ENCODE measurements at regions not wholly inside any gene's neighbourhood (a gene's known extent, or its start where the extent isn't known, plus 50 kb on each side); places are given as distances from the start of the nearest gene placed in this dataset.

DNA sequence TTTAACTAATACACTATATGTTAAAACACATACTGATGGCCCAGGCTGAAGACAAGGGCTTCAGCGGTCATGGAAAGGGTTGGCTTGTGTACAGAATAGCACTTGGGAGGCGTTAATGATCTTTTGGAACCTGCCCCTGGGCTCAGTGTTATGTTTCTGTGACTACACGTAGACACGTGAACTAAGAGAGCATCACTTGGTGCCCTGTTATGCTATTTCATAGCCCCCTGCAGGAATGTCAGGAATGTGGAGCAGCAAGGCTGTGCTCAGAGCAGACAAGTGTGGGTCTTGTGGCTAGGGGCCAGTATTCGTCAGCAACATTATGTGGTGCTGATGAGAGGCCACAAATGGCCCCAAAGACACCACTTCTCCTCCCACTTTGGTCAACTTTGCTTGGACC is 132.4 kb downstream of the MAP3K21 start:
- intact Hi-C loops (cut with DNase I): no loop called here

DNA sequence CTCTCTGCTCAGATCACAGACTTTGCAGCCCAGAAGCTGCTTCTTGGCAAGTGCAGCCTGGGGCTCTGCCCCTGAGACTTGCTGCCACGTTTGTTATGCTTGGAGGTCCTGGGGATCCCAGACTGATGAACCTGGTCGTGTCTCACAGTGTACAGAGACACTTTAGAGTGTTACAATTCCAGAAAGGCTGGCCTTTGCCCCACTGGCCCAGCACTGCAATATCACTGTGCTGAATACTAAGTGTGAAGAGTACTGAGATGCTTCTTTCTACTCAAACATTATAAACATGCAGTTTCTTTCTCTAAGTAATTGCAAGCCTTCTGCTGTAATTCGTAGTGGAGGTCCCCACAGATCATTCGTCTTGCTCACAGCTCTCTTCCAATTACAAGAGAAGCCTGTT is 133.2 kb downstream of the MAP3K21 start:
- H3K27me3 ChIP-seq: no peaks in the 10 kb centered on the region
- ATAC-seq (peak; percentile 22 to 71 (median 40)), DNase-seq (no peak)
- peaks cover 0 to 18% (median 0%) of the 10 kb centered on the region in 4 donors for H3K4me1 ChIP-seq
- 48% methylated on average over 4 of the region's 4 CpGs for WGBS (ENCODE audit: insufficient coverage, low coverage, low lambda C conversion rate, missing lambda C conversion rate)
- H3K36me3 ChIP-seq: no peaks in the 10 kb centered on the region
- H3K4me3 ChIP-seq: no peak overlapping the region
- TF ChIP-seq, protein P1, sequence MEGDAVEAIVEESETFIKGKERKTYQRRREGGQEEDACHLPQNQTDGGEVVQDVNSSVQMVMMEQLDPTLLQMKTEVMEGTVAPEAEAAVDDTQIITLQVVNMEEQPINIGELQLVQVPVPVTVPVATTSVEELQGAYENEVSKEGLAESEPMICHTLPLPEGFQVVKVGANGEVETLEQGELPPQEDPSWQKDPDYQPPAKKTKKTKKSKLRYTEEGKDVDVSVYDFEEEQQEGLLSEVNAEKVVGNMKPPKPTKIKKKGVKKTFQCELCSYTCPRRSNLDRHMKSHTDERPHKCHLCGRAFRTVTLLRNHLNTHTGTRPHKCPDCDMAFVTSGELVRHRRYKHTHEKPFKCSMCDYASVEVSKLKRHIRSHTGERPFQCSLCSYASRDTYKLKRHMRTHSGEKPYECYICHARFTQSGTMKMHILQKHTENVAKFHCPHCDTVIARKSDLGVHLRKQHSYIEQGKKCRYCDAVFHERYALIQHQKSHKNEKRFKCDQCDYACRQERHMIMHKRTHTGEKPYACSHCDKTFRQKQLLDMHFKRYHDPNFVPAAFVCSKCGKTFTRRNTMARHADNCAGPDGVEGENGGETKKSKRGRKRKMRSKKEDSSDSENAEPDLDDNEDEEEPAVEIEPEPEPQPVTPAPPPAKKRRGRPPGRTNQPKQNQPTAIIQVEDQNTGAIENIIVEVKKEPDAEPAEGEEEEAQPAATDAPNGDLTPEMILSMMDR (IDR thresholded peaks at IDR 0.05): no peak
- TF ChIP-seq POLR2A (IDR thresholded peaks at IDR 0.05): no peak
- H3K27ac ChIP-seq: no peak overlapping the region
- no peaks in the 10 kb centered on the region for H3K9me3 ChIP-seq
- intact Hi-C loops (cut with DNase I): no loop called here

More for the DNA sequence above, 132.4 kb downstream of the MAP3K21 start:
- no peak overlapping the region for H3K4me3 ChIP-seq
- H3K27me3 ChIP-seq: no peaks in the 10 kb centered on the region
- ATAC-seq (no peak), DNase-seq (no peak)
- peaks cover 0 to 18% (median 0%) of the 10 kb centered on the region in 4 donors for H3K4me1 ChIP-seq
- no peak overlapping the region for H3K27ac ChIP-seq
- WGBS (ENCODE audit: insufficient coverage, low coverage, low lambda C conversion rate, missing lambda C conversion rate): 41% methylated on average over 3 of the region's 5 CpGs
- H3K9me3 ChIP-seq: no peaks in the 10 kb centered on the region
- no peak for TF ChIP-seq POLR2A (IDR thresholded peaks at IDR 0.05)
- TF ChIP-seq, protein P1 (IDR thresholded peaks at IDR 0.05): no peak
- H3K36me3 ChIP-seq: no peaks in the 10 kb centered on the region

DNA sequence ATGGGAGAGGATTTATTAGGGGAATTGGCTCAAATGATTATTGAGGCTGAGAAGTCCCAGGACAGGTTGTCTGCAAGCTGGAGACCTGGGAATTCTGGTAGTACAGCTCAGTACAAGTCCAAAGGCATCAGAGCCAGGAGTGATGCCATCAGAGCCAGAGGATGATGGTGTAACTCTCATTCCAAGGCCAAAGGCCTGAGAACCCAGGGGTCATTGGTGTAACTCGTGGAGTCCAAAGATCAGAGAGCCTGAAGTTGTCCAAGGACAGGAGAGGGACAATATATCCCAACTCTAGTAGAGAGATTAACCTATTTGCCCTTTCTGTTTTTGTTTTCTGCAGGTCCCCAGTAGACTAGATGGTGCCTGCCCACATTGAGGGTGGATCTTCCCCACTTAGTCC is 134.3 kb downstream of the MAP3K21 start:
- no peaks in the 10 kb centered on the region for H3K36me3 ChIP-seq
- WGBS (ENCODE audit: insufficient coverage, low coverage, low lambda C conversion rate, missing lambda C conversion rate): 44% methylated on average over 1 of the region's 1 CpG
- ATAC-seq (peak; percentile 90 to 98 (median 96)), DNase-seq (peak in 2 of 3 donors; percentile 34 to 71)
- no peaks in the 10 kb centered on the region for H3K27me3 ChIP-seq
- TF ChIP-seq, protein P1 (IDR thresholded peaks at IDR 0.05): no peak
- no peak for TF ChIP-seq POLR2A (IDR thresholded peaks at IDR 0.05)
- no peaks in the 10 kb centered on the region for H3K9me3 ChIP-seq
- peaks cover 0 to 18% (median 0%) of the 10 kb centered on the region in 4 donors for H3K4me1 ChIP-seq
- intact Hi-C loops (cut with DNase I): no loop called here
- H3K27ac ChIP-seq: peak overlapping the region in 1 of 3 donors; percentile 29
- H3K4me3 ChIP-seq: no peak overlapping the region

DNA sequence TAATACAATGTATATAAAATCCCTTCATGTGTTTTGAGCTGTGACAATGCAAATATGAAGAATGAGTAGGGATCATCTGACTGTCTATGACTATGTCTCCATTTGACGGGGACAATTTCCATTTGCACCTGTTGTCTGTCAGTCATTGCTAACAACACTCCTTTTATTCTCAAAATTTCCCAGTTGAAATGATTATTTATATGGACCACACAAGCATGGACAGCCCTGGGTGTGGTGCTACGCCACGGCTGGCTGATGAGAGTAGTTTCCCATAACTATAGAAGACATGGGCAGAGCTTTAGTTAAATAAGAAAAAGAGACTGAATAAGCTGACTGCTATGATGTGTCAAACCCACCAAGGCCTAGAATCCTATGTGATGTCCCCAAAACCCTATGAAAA is 135.8 kb downstream of the MAP3K21 start:
- 91% methylated on average over 3 of the region's 3 CpGs for WGBS (ENCODE audit: insufficient coverage, low coverage, low lambda C conversion rate, missing lambda C conversion rate)
- ATAC-seq: no peak

More for the DNA sequence above, 135.8 kb downstream of the MAP3K21 start:
- Histone ChIP-seq H3K27ac (no peak overlapping the region), H3K36me3 (no peaks in the 10 kb centered on the region), H3K4me3 (no peak overlapping the region), H3K4me1 (peaks cover 0 to 18% (median 0%) of the 10 kb centered on the region in 4 donors), H3K9me3 (no peaks in the 10 kb centered on the region), H3K27me3 (no peaks in the 10 kb centered on the region)
- DNase-seq: no peak
- intact Hi-C loops (cut with DNase I): no loop called here
- no peak for TF ChIP-seq POLR2A (IDR thresholded peaks at IDR 0.05)
- TF ChIP-seq, protein P1 (IDR thresholded peaks at IDR 0.05): no peak
